ENCODE measurements at regions not wholly inside any gene's neighbourhood (a gene's known extent, or its start where the extent isn't known, plus 50 kb on each side); places are given as distances from the start of the nearest gene placed in this dataset.
A peak's percentile ranks its signal among the peaks of the same experiment; 100 is the strongest.

GRCh38 chr13:72295153-72295552 is 428.1 kb upstream of the DACH1 start:
- no CpG with 5 or more reads among the region's 2 CpGs for WGBS, 2 donors (ENCODE audit: extremely low coverage in 2 of 2, insufficient read length in 2 of 2, insufficient replicate concordance in 1 of 2)
- DNase-seq (ENCODE audit: low spot score), result no peak
- no peak overlapping the region for H2AK5ac ChIP-seq (ENCODE audit: low read depth, low read length)
- H3K4ac ChIP-seq (ENCODE audit: low read length), result no peak overlapping the region
- H4K91ac ChIP-seq (ENCODE audit: low read depth, low read length, poor library complexity), result no peak overlapping the region
- H2BK5ac ChIP-seq (ENCODE audit: low read length), result no peak overlapping the region
- no peak overlapping the region for H2BK120ac ChIP-seq (ENCODE audit: low read depth, low read length)
- H3K79me1 ChIP-seq (ENCODE audit: low read depth, low read length), result no peaks in the 10 kb centered on the region
- H4K8ac ChIP-seq (ENCODE audit: low read depth, low read length), result no peak overlapping the region
- no peak overlapping the region for H2AFZ ChIP-seq (ENCODE audit: low read length)
- H3K36me3 ChIP-seq (replicated peaks in 1 of 2; ENCODE audit: control insufficient read depth in 2 of 2, insufficient read depth in 2 of 2, low read length in 2 of 2), result no peaks in the 10 kb centered on the region
- H3K27ac ChIP-seq (replicated peaks; ENCODE audit: low read length), result no peak overlapping the region
- no peak overlapping the region for H3K14ac ChIP-seq (ENCODE audit: low read length)
- H3K27me3 ChIP-seq (ENCODE audit: control insufficient read depth in 3 of 3, insufficient read depth in 3 of 3, low read depth in 1 of 3, low read length in 3 of 3), result no peaks in the 10 kb centered on the region
- no peak overlapping the region for H2BK15ac ChIP-seq (ENCODE audit: low read length)
- H3K4me1 ChIP-seq (ENCODE audit: control insufficient read depth in 2 of 2, insufficient read depth in 1 of 2, low read depth in 1 of 2, low read length in 2 of 2), result peaks cover 0 to 2% of the 10 kb centered on the region in 2 donors
- no peak overlapping the region for H3K18ac ChIP-seq (ENCODE audit: low read length)
- no peak overlapping the region for H3K4me3 ChIP-seq (ENCODE audit: low read length in 2 of 2)
- H3K23ac ChIP-seq (ENCODE audit: low read depth, low read length, poor library complexity), result no peak overlapping the region
- peaks cover 0 to 5% of the 10 kb centered on the region in 2 donors for H3K9me3 ChIP-seq (replicated peaks in 1 of 2; ENCODE audit: control insufficient read depth in 2 of 2, insufficient read depth in 1 of 2, low read depth in 1 of 2, low read length in 2 of 2)
- no peak overlapping the region for H3K4me2 ChIP-seq (ENCODE audit: insufficient read depth, low read length, poor library complexity, severe bottlenecking)
- H3K9ac ChIP-seq (ENCODE audit: low read depth, low read length, poor library complexity), result no peak overlapping the region
- H2BK12ac ChIP-seq (ENCODE audit: low read length), result no peak overlapping the region

GRCh38 chr13:72293206-72293605 is 426.2 kb upstream of the DACH1 start:
- Histone ChIP-seq H4K8ac (ENCODE audit: low read depth, low read length) (no peak overlapping the region), H3K27me3 (ENCODE audit: control insufficient read depth in 3 of 3, insufficient read depth in 3 of 3, low read depth in 1 of 3, low read length in 3 of 3) (no peaks in the 10 kb centered on the region), H3K4ac (ENCODE audit: low read length) (no peak overlapping the region), H3K23ac (ENCODE audit: low read depth, low read length, poor library complexity) (no peak overlapping the region), H3K4me2 (ENCODE audit: insufficient read depth, low read length, poor library complexity, severe bottlenecking) (no peak overlapping the region), H3K27ac (replicated peaks; ENCODE audit: low read length) (no peak overlapping the region), H3K14ac (ENCODE audit: low read length) (no peak overlapping the region), H3K9ac (ENCODE audit: low read depth, low read length, poor library complexity) (no peak overlapping the region), H3K36me3 (replicated peaks in 1 of 2; ENCODE audit: control insufficient read depth in 2 of 2, insufficient read depth in 2 of 2, low read length in 2 of 2) (no peaks in the 10 kb centered on the region), H2BK12ac (ENCODE audit: low read length) (no peak overlapping the region), H2AK5ac (ENCODE audit: low read depth, low read length) (no peak overlapping the region), H3K4me3 (ENCODE audit: low read length in 2 of 2) (no peak overlapping the region), H3K18ac (ENCODE audit: low read length) (no peak overlapping the region), H2BK120ac (ENCODE audit: low read depth, low read length) (no peak overlapping the region), H4K91ac (ENCODE audit: low read depth, low read length, poor library complexity) (no peak overlapping the region), H2AFZ (ENCODE audit: low read length) (no peak overlapping the region), H2BK5ac (ENCODE audit: low read length) (no peak overlapping the region), H3K79me1 (ENCODE audit: low read depth, low read length) (no peaks in the 10 kb centered on the region), H2BK15ac (ENCODE audit: low read length) (no peak overlapping the region), H3K4me1 (ENCODE audit: control insufficient read depth in 2 of 2, insufficient read depth in 1 of 2, low read depth in 1 of 2, low read length in 2 of 2) (peaks cover 0 to 2% of the 10 kb centered on the region in 2 donors), H3K9me3 (replicated peaks in 1 of 2; ENCODE audit: control insufficient read depth in 2 of 2, insufficient read depth in 1 of 2, low read depth in 1 of 2, low read length in 2 of 2) (peaks cover 0 to 8% of the 10 kb centered on the region in 2 donors)
- DNase-seq (ENCODE audit: low spot score), result no peak
- no CpG with 5 or more reads among the region's 1 CpG for whole genome bisulfite sequencing, 2 donors (ENCODE audit: extremely low coverage in 2 of 2, insufficient read length in 2 of 2, insufficient replicate concordance in 1 of 2)

GRCh38 chr13:72290962-72291681 is 424.1 kb upstream of the DACH1 start:
- H3K4me2 ChIP-seq (ENCODE audit: insufficient read depth, low read length, poor library complexity, severe bottlenecking), result no peak overlapping the region
- peaks cover 0 to 2% of the 10 kb centered on the region in 2 donors for H3K4me1 ChIP-seq (ENCODE audit: control insufficient read depth in 2 of 2, insufficient read depth in 1 of 2, low read depth in 1 of 2, low read length in 2 of 2)
- H3K14ac ChIP-seq (ENCODE audit: low read length), result no peak overlapping the region
- no peak overlapping the region for H2AK5ac ChIP-seq (ENCODE audit: low read depth, low read length)
- H3K79me1 ChIP-seq (ENCODE audit: low read depth, low read length), result no peaks in the 10 kb centered on the region
- no peak overlapping the region for H3K23ac ChIP-seq (ENCODE audit: low read depth, low read length, poor library complexity)
- H3K9me3 ChIP-seq (replicated peaks in 1 of 2; ENCODE audit: control insufficient read depth in 2 of 2, insufficient read depth in 1 of 2, low read depth in 1 of 2, low read length in 2 of 2), result peaks cover 0 to 8% of the 10 kb centered on the region in 2 donors
- no peak overlapping the region for H4K8ac ChIP-seq (ENCODE audit: low read depth, low read length)
- no peak overlapping the region for H3K9ac ChIP-seq (ENCODE audit: low read depth, low read length, poor library complexity)
- no peak overlapping the region for H3K27ac ChIP-seq (replicated peaks; ENCODE audit: low read length)
- H2AFZ ChIP-seq (ENCODE audit: low read length), result peak overlapping the region; percentile 51
- no peak overlapping the region for H2BK12ac ChIP-seq (ENCODE audit: low read length)
- H3K36me3 ChIP-seq (replicated peaks in 1 of 2; ENCODE audit: control insufficient read depth in 2 of 2, insufficient read depth in 2 of 2, low read length in 2 of 2), result no peaks in the 10 kb centered on the region
- H3K18ac ChIP-seq (ENCODE audit: low read length), result no peak overlapping the region
- H3K4me3 ChIP-seq (ENCODE audit: low read length in 2 of 2), result no peak overlapping the region
- no peak overlapping the region for H4K91ac ChIP-seq (ENCODE audit: low read depth, low read length, poor library complexity)
- no peaks in the 10 kb centered on the region for H3K27me3 ChIP-seq (ENCODE audit: control insufficient read depth in 3 of 3, insufficient read depth in 3 of 3, low read depth in 1 of 3, low read length in 3 of 3)
- no peak overlapping the region for H2BK5ac ChIP-seq (ENCODE audit: low read length)
- no peak for DNase-seq (ENCODE audit: low spot score)
- no peak overlapping the region for H2BK15ac ChIP-seq (ENCODE audit: low read length)
- H2BK120ac ChIP-seq (ENCODE audit: low read depth, low read length), result no peak overlapping the region
- H3K4ac ChIP-seq (ENCODE audit: low read length), result no peak overlapping the region

- Histone ChIP-seq H3K27me3 (ENCODE audit: control insufficient read depth in 3 of 3, insufficient read depth in 3 of 3, low read depth in 1 of 3, low read length in 3 of 3) (no peaks in the 10 kb centered on the region), H4K91ac (ENCODE audit: low read depth, low read length, poor library complexity) (no peak overlapping the region), H3K79me1 (ENCODE audit: low read depth, low read length) (no peaks in the 10 kb centered on the region), H3K23ac (ENCODE audit: low read depth, low read length, poor library complexity) (no peak overlapping the region), H3K14ac (ENCODE audit: low read length) (no peak overlapping the region), H4K8ac (ENCODE audit: low read depth, low read length) (no peak overlapping the region), H3K4ac (ENCODE audit: low read length) (no peak overlapping the region), H2BK12ac (ENCODE audit: low read length) (no peak overlapping the region), H3K4me3 (ENCODE audit: low read length in 2 of 2) (no peak overlapping the region), H3K4me1 (ENCODE audit: control insufficient read depth in 2 of 2, insufficient read depth in 1 of 2, low read depth in 1 of 2, low read length in 2 of 2) (peaks cover 0 to 2% of the 10 kb centered on the region in 2 donors), H2BK15ac (ENCODE audit: low read length) (no peak overlapping the region), H2AK5ac (ENCODE audit: low read depth, low read length) (no peak overlapping the region), H3K18ac (ENCODE audit: low read length) (no peak overlapping the region), H2BK120ac (ENCODE audit: low read depth, low read length) (no peak overlapping the region), H3K9ac (ENCODE audit: low read depth, low read length, poor library complexity) (no peak overlapping the region), H3K9me3 (replicated peaks in 1 of 2; ENCODE audit: control insufficient read depth in 2 of 2, insufficient read depth in 1 of 2, low read depth in 1 of 2, low read length in 2 of 2) (peaks cover 0 to 3% of the 10 kb centered on the region in 2 donors), H3K27ac (replicated peaks; ENCODE audit: low read length) (no peak overlapping the region), H3K4me2 (ENCODE audit: insufficient read depth, low read length, poor library complexity, severe bottlenecking) (no peak overlapping the region), H2AFZ (ENCODE audit: low read length) (no peak overlapping the region), H3K36me3 (replicated peaks in 1 of 2; ENCODE audit: control insufficient read depth in 2 of 2, insufficient read depth in 2 of 2, low read length in 2 of 2) (no peaks in the 10 kb centered on the region), H2BK5ac (ENCODE audit: low read length) (no peak overlapping the region)
- no peak for DNase-seq (ENCODE audit: low spot score)
These were observed 419.4 kb upstream of the DACH1 start for GRCh38 chr13:72286421-72286820.

Measured in neuronal stem cell (in vitro differentiated cells).